ENCODE measurements at regions not wholly inside any gene's neighbourhood (a gene's known extent, or its start where the extent isn't known, plus 50 kb on each side); places are given as distances from the start of the nearest gene placed in this dataset.
"Not testable (repeated sequence)": the region's sequence is repeated elsewhere in the genome, so short reads cannot be mapped to it uniquely, and the experiment has no call there.

- no peak for DNase-seq (ENCODE audit: low read depth)
These were observed 254.8 kb upstream of the COPS8 start for GRCh38 chr2:236830926-236831325.

GRCh38 chr2:236831698-236832097 is 254.0 kb upstream of the COPS8 start:
- no peak for DNase-seq (ENCODE audit: low read depth)

- no peak for DNase-seq (ENCODE audit: low read depth)
These were observed 252.1 kb upstream of the COPS8 start for GRCh38 chr2:236833501-236834073.

GRCh38 chr2:236834284-236834683 is 251.4 kb upstream of the COPS8 start:
- no peak for DNase-seq (ENCODE audit: low read depth)

GRCh38 chr2:236835307-236836024 is 250.2 kb upstream of the COPS8 start:
- DNase-seq (ENCODE audit: low read depth), result no peak

- not testable (repeated sequence) for DNase-seq (ENCODE audit: low read depth)
These were observed 249.7 kb upstream of the COPS8 start for GRCh38 chr2:236836028-236836427.

GRCh38 chr2:236840215-236840614 is 245.5 kb upstream of the COPS8 start:
- DNase-seq (ENCODE audit: low read depth), result no peak

GRCh38 chr2:236840857-236841256 is 244.8 kb upstream of the COPS8 start:
- no peak for DNase-seq (ENCODE audit: low read depth)

GRCh38 chr2:236841389-236841788 is 244.3 kb upstream of the COPS8 start:
- DNase-seq (ENCODE audit: low read depth), result no peak

- DNase-seq (ENCODE audit: low read depth), result no peak
These were observed 242.3 kb upstream of the COPS8 start for GRCh38 chr2:236843161-236843968.

GRCh38 chr2:236844711-236845110 is 241.0 kb upstream of the COPS8 start:
- DNase-seq (ENCODE audit: low read depth), result no peak

- DNase-seq (ENCODE audit: low read depth), result no peak
These were observed 238.7 kb upstream of the COPS8 start for GRCh38 chr2:236847023-236847422.

GRCh38 chr2:236847538-236848263 is 238.0 kb upstream of the COPS8 start:
- DNase-seq (ENCODE audit: low read depth), result no peak

GRCh38 chr2:236848501-236848900 is 237.2 kb upstream of the COPS8 start:
- no peak for DNase-seq (ENCODE audit: low read depth)

- no peak for DNase-seq (ENCODE audit: low read depth)
These were observed 236.2 kb upstream of the COPS8 start for GRCh38 chr2:236849508-236849907.

- no peak for DNase-seq (ENCODE audit: low read depth)
These were observed 235.7 kb upstream of the COPS8 start for GRCh38 chr2:236849940-236850339.

- DNase-seq (ENCODE audit: low read depth), result no peak
These were observed 234.5 kb upstream of the COPS8 start for GRCh38 chr2:236851187-236851586.

GRCh38 chr2:236852100-236852976 is 233.4 kb upstream of the COPS8 start:
- no peak for DNase-seq (ENCODE audit: low read depth)

GRCh38 chr2:236852977-236853374 is 232.7 kb upstream of the COPS8 start:
- no peak for DNase-seq (ENCODE audit: low read depth)

GRCh38 chr2:236853585-236854051 is 232.1 kb upstream of the COPS8 start:
- DNase-seq (ENCODE audit: low read depth), result no peak

- no peak for DNase-seq (ENCODE audit: low read depth)
These were observed 230.4 kb upstream of the COPS8 start for GRCh38 chr2:236855176-236855865.

Data from activated T-cell treated with anti-CD3 and anti-CD28 coated beads for 24 hours (primary cell).